HepG2 (cell line): ENCODE measurements at regions not wholly inside any gene's neighbourhood (a gene's known extent, or its start where the extent isn't known, plus 50 kb on each side); places are given as distances from the start of the nearest gene placed in this dataset.

Experiments
- BHLHE40 ChIP-seq: IDR thresholded peaks from 2 replicates; pipeline ENCODE4 v1.6.1; 2011; ENCODE audit warnings: low read length, improper control_type of control experiment
- HHEX ChIP-seq: IDR thresholded peaks from 2 replicates; pipeline ENCODE4 v1.6.1; 2016; ENCODE audit warnings: control low read depth
- HOXA5 ChIP-seq: sonication (generic); formaldehyde crosslinking; IDR thresholded peaks from 2 replicates; pipeline ENCODE4 v1.4.0; 2020; ENCODE audit warnings: missing genetic modification reagents
- MAF1 ChIP-seq: sonication (generic); formaldehyde crosslinking; IDR thresholded peaks from 2 replicates; pipeline ENCODE4 v1.5.0; 2020; ENCODE audit warnings: missing genetic modification reagents, borderline replicate concordance
- NAIF1 ChIP-seq: sonication (generic); formaldehyde crosslinking; IDR thresholded peaks from 2 replicates; pipeline ENCODE4 v1.5.0; 2020; ENCODE audit warnings: mild to moderate bottlenecking, missing genetic modification reagents, borderline replicate concordance
- TBP ChIP-seq: sonication (generic); formaldehyde crosslinking; IDR thresholded peaks from 2 replicates; pipeline ENCODE4 v1.5.0; 2020; ENCODE audit warnings: missing genetic modification reagents
- U2AF1 ChIP-seq: fragments of 200-400 bp; formaldehyde crosslinking; optimal IDR thresholded peaks from 2 replicates; pipeline ENCODE3; 2017; ENCODE audit warnings: mild to moderate bottlenecking, low read depth, low read length
- ZBTB7A ChIP-seq: sonication (generic); formaldehyde crosslinking; IDR thresholded peaks from 2 replicates; pipeline ENCODE4 v1.8.0; 2022; ENCODE audit warnings: mild to moderate bottlenecking, missing genetic modification reagents
- ZFP90 ChIP-seq: sonication (generic); formaldehyde crosslinking; IDR thresholded peaks from 2 replicates; pipeline ENCODE4 v1.8.0; 2022; ENCODE audit warnings: missing genetic modification reagents, mild to moderate bottlenecking, inconsistent platforms, borderline replicate concordance
- ZMYM2 ChIP-seq: sonication (generic); formaldehyde crosslinking; IDR thresholded peaks from 2 replicates; pipeline ENCODE4 v1.8.0; 2022; ENCODE audit warnings: mild to moderate bottlenecking, missing genetic modification reagents
- ZNF530 ChIP-seq: sonication (generic); formaldehyde crosslinking; IDR thresholded peaks from 2 replicates; pipeline ENCODE4 v1.5.0; 2020; ENCODE audit warnings: low read depth, mild to moderate bottlenecking, missing genetic modification reagents
- ZNF607 ChIP-seq: sonication (generic); formaldehyde crosslinking; IDR thresholded peaks from 2 replicates; pipeline ENCODE4 v1.5.1; 2020; ENCODE audit warnings: missing genetic modification reagents, mild to moderate bottlenecking, borderline replicate concordance
- ZNF775 ChIP-seq: sonication (generic); formaldehyde crosslinking; IDR thresholded peaks from 2 replicates; pipeline ENCODE4 v1.4.0; 2020; ENCODE audit warnings: missing genetic modification reagents, mild to moderate bottlenecking, moderate library complexity, borderline replicate concordance
- ZNF850 ChIP-seq: sonication (generic); formaldehyde crosslinking; conservative IDR thresholded peaks from 2 replicates; pipeline ENCODE4 v1.9.0; 2021; ENCODE audit warnings: mild to moderate bottlenecking, missing genetic modification reagents
- ZNF878 ChIP-seq: sonication (generic); formaldehyde crosslinking; IDR thresholded peaks from 2 replicates; pipeline ENCODE4 v1.8.1; 2023; ENCODE audit warnings: mild to moderate bottlenecking, missing genetic modification reagents, moderate library complexity
- TF ChIP-seq, protein P1 (sequence below): sonication (generic); formaldehyde crosslinking; IDR thresholded peaks from 2 replicates; pipeline ENCODE4 v1.5.1; 2020; ENCODE audit warnings: mild to moderate bottlenecking, missing genetic modification reagents, moderate library complexity
- TF ChIP-seq, protein P2 (sequence below): sonication (generic); formaldehyde crosslinking; IDR thresholded peaks from 2 replicates; pipeline ENCODE4 v1.4.0; 2020; ENCODE audit warnings: missing genetic modification reagents, borderline replicate concordance
- TF ChIP-seq, protein P3 (sequence below): sonication (generic); formaldehyde crosslinking; conservative IDR thresholded peaks from 2 replicates; pipeline ENCODE4 v1.8.0; 2022; ENCODE audit warnings: mild to moderate bottlenecking, moderate library complexity, missing genetic modification reagents
- TF ChIP-seq, protein P4 (sequence below): IDR thresholded peaks from 2 replicates; pipeline ENCODE4 v1.6.1; 2016; ENCODE audit warnings: missing compliant biosample characterization, missing genetic modification reagents, borderline replicate concordance

DNA sequence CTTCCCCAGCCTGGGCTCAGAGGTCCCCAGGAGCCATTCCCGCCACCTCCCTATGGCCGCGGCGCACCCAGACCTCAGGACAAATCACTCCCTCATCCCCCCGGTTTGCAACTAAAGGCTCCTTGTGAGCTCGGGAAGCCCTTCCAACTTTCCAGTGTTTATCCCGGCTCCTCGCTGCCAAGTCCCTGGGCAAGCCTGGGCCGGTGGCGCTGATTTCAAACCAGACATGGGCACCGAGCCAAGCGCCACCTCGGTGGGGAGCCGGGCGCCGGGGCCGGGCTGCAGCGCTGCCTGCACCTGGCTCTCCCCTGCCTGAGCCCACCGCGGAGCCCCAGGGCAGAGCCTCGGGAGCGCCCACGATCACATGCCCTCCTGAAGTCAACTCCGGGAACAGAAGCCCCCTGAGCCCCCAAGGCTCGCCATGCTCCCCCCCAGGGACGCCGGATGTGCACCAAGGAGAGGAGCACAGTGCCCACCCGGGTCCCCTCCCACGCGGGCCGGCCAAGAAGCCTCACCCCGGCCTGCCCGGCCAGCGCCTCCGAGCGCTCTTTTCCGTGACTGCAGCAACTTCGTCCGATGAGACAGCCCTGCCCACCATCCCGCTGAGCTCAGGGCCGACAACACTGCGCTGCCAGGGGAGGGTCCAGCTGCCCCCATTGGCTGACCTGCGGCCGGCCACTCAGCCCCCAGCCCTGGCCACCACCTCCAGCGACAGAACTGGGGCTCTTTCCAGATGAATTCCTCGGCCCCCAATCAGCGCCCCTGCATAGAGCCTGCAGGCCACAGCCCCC is 50.0 kb downstream of the NCOR2 start (continued):
- TF ChIP-seq, protein P1, sequence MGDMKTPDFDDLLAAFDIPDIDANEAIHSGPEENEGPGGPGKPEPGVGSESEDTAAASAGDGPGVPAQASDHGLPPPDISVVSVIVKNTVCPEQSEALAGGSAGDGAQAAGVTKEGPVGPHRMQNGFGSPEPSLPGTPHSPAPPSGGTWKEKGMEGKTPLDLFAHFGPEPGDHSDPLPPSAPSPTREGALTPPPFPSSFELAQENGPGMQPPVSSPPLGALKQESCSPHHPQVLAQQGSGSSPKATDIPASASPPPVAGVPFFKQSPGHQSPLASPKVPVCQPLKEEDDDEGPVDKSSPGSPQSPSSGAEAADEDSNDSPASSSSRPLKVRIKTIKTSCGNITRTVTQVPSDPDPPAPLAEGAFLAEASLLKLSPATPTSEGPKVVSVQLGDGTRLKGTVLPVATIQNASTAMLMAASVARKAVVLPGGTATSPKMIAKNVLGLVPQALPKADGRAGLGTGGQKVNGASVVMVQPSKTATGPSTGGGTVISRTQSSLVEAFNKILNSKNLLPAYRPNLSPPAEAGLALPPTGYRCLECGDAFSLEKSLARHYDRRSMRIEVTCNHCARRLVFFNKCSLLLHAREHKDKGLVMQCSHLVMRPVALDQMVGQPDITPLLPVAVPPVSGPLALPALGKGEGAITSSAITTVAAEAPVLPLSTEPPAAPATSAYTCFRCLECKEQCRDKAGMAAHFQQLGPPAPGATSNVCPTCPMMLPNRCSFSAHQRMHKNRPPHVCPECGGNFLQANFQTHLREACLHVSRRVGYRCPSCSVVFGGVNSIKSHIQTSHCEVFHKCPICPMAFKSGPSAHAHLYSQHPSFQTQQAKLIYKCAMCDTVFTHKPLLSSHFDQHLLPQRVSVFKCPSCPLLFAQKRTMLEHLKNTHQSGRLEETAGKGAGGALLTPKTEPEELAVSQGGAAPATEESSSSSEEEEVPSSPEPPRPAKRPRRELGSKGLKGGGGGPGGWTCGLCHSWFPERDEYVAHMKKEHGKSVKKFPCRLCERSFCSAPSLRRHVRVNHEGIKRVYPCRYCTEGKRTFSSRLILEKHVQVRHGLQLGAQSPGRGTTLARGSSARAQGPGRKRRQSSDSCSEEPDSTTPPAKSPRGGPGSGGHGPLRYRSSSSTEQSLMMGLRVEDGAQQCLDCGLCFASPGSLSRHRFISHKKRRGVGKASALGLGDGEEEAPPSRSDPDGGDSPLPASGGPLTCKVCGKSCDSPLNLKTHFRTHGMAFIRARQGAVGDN (CRISPR knock-in tag) = peak; percentile 31; the same call in 1 of the 2 replicates
- TF ChIP-seq ZFP90 = peak; percentile 86; the same call in 1 of the 2 replicates
- TF ChIP-seq U2AF1 = no peak
- TF ChIP-seq NAIF1 (CRISPR knock-in tag) = no peak
- TF ChIP-seq, protein P2, sequence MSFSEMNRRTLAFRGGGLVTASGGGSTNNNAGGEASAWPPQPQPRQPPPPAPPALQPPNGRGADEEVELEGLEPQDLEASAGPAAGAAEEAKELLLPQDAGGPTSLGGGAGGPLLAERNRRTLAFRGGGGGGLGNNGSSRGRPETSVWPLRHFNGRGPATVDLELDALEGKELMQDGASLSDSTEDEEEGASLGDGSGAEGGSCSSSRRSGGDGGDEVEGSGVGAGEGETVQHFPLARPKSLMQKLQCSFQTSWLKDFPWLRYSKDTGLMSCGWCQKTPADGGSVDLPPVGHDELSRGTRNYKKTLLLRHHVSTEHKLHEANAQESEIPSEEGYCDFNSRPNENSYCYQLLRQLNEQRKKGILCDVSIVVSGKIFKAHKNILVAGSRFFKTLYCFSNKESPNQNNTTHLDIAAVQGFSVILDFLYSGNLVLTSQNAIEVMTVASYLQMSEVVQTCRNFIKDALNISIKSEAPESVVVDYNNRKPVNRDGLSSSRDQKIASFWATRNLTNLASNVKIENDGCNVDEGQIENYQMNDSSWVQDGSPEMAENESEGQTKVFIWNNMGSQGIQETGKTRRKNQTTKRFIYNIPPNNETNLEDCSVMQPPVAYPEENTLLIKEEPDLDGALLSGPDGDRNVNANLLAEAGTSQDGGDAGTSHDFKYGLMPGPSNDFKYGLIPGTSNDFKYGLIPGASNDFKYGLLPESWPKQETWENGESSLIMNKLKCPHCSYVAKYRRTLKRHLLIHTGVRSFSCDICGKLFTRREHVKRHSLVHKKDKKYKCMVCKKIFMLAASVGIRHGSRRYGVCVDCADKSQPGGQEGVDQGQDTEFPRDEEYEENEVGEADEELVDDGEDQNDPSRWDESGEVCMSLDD (CRISPR knock-in tag) = no peak
- no peak for TF ChIP-seq ZNF530 (CRISPR knock-in tag)
- TF ChIP-seq HHEX (CRISPR knock-in tag) = no peak
- no peak for TF ChIP-seq ZNF775
- TF ChIP-seq, protein P3, sequence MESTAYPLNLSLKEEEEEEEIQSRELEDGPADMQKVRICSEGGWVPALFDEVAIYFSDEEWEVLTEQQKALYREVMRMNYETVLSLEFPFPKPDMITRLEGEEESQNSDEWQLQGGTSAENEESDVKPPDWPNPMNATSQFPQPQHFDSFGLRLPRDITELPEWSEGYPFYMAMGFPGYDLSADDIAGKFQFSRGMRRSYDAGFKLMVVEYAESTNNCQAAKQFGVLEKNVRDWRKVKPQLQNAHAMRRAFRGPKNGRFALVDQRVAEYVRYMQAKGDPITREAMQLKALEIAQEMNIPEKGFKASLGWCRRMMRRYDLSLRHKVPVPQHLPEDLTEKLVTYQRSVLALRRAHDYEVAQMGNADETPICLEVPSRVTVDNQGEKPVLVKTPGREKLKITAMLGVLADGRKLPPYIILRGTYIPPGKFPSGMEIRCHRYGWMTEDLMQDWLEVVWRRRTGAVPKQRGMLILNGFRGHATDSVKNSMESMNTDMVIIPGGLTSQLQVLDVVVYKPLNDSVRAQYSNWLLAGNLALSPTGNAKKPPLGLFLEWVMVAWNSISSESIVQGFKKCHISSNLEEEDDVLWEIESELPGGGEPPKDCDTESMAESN (CRISPR knock-in tag) = no peak
- no peak for TF ChIP-seq ZNF878 (CRISPR knock-in tag)
- no peak for TF ChIP-seq MAF1
- 0 out of 2 replicates have a peak, but pooled peaks have one; percentile 17 for TF ChIP-seq ZBTB7A (CRISPR knock-in tag)
- no peak for TF ChIP-seq ZNF850 (CRISPR knock-in tag)
- TF ChIP-seq ZNF607 (CRISPR knock-in tag) = no peak
- TF ChIP-seq BHLHE40 = no peak
- 0 out of 2 replicates have a peak, but pooled peaks have one; percentile 3 for TF ChIP-seq ZMYM2
- no peak for TF ChIP-seq TBP
- no peak for TF ChIP-seq HOXA5 (CRISPR knock-in tag)
- TF ChIP-seq, protein P4, sequence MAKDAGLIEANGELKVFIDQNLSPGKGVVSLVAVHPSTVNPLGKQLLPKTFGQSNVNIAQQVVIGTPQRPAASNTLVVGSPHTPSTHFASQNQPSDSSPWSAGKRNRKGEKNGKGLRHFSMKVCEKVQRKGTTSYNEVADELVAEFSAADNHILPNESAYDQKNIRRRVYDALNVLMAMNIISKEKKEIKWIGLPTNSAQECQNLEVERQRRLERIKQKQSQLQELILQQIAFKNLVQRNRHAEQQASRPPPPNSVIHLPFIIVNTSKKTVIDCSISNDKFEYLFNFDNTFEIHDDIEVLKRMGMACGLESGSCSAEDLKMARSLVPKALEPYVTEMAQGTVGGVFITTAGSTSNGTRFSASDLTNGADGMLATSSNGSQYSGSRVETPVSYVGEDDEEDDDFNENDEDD (CRISPR knock-in tag) = no peak; the same call in 1 of the 2 replicates
